Chondrocyte (in vitro differentiated cells): ENCODE measurements at regions not wholly inside any gene's neighbourhood (a gene's known extent, or its start where the extent isn't known, plus 50 kb on each side); places are given as distances from the start of the nearest gene placed in this dataset.

Experiments used
- DNase-seq: peaks from one replicate; pipeline ENCODE4 v3.0.0; 2021; ENCODE audit warnings: mixed read lengths, low spot score
- H3K27ac Mint-ChIP-seq: one replicate; pipeline ENCODE4 v1.8.0; 2021; ENCODE audit warnings: mild to moderate bottlenecking, moderate library complexity, mixed read lengths; ENCODE audit not compliant: unreplicated experiment
- H3K27me3 Mint-ChIP-seq: 2 replicates; pipeline ENCODE4 v1.8.0; 2021; ENCODE audit warnings: low read depth, mixed read lengths
- H3K36me3 Mint-ChIP-seq: 2 replicates; pipeline ENCODE4 v1.8.0; 2021; ENCODE audit warnings: low read depth, mixed read lengths
- H3K4me1 Mint-ChIP-seq: 2 replicates; pipeline ENCODE4 v1.8.0; 2021; ENCODE audit warnings: low read depth, mild to moderate bottlenecking, mixed read lengths
- H3K4me3 Mint-ChIP-seq: one replicate; pipeline ENCODE4 v1.8.0; 2021; ENCODE audit warnings: mild to moderate bottlenecking, moderate library complexity, mixed read lengths; ENCODE audit not compliant: unreplicated experiment
- H3K9me3 Mint-ChIP-seq: 2 replicates; pipeline ENCODE4 v1.8.0; 2021; ENCODE audit warnings: low read depth, mixed read lengths
- CTCF ChIP-seq: fragments of 200-600 bp; sonication (generic); IDR thresholded peaks from 2 replicates; pipeline ENCODE4 v1.5.0; 2021; ENCODE audit warnings: antibody characterized with exemption, mild to moderate bottlenecking, moderate library complexity

DNA sequence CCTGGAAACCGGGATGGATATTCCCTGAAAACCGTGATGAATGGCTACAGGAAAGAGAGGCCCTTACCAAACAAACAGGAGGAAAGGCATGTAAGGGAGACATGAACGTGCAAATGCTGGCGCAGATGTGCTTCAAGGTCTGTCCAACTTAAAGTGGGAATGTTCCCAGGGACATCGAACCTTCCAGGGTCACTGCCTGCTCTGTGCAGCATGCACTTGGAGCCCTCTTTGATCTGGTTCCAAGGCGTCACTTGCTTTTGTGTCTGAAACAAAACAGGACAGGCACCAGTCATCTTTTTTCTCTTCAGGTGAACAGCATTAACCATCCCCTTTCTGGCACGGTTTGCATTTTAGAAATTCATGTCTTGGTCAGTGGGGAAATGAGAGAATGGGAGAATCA lies 479.4 kb downstream of the RASEF start:
- no peak for DNase-seq
- no peaks in the 10 kb centered on the region for H3K36me3 Mint-ChIP-seq
- no peak for TF ChIP-seq CTCF
- no peak overlapping the region for H3K27ac Mint-ChIP-seq
- H3K4me3 Mint-ChIP-seq = no peak overlapping the region
- H3K4me1 Mint-ChIP-seq = peaks cover 7% of the 10 kb centered on the region
- H3K27me3 Mint-ChIP-seq = no peaks in the 10 kb centered on the region
- H3K9me3 Mint-ChIP-seq = peaks cover 4% of the 10 kb centered on the region

DNA sequence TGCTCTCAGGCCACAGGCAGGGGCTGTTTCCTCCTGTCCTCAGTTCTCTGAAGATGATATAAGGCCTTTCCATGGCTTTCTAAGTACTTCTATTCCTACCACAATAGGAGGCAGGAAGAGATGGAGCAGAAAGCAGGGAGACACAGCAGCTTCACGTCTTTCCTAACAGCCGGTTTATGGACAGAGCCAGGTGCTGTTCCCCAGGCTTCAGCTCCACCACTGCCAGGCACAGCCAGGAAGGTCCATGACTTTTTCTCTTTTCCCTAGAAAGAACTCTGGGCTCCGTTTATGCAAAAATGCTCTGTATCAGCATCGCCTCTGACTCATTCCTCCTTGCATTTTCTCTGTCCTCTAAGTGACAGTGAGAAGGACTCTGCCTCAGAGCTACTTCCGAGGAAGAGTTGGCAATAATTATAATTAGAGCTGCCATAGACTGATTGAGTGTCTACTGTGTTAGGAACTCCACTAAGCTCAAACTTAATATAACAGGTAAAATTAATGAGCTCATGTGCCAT lies 478.5 kb downstream of the RASEF start:
- DNase-seq = no peak
- Mint-ChIP-seq H3K27ac (no peak overlapping the region), H3K4me3 (no peak overlapping the region), H3K36me3 (no peaks in the 10 kb centered on the region), H3K27me3 (no peaks in the 10 kb centered on the region), H3K4me1 (peaks cover 7% of the 10 kb centered on the region), H3K9me3 (peaks cover 2% of the 10 kb centered on the region)
- no peak for TF ChIP-seq CTCF

GRCh38 chr9:82586918-82587356 lies 476.0 kb downstream of the RASEF start:
- no peak for DNase-seq
- Mint-ChIP-seq H3K27me3 (no peaks in the 10 kb centered on the region), H3K4me1 (no peaks in the 10 kb centered on the region), H3K36me3 (no peaks in the 10 kb centered on the region), H3K9me3 (no peaks in the 10 kb centered on the region), H3K27ac (no peak overlapping the region), H3K4me3 (no peak overlapping the region)
- no peak for TF ChIP-seq CTCF

- TF ChIP-seq CTCF = no peak
- no peaks in the 10 kb centered on the region for H3K27me3 Mint-ChIP-seq
- H3K27ac Mint-ChIP-seq = no peak overlapping the region
- H3K4me3 Mint-ChIP-seq = no peak overlapping the region
- H3K4me1 Mint-ChIP-seq = no peaks in the 10 kb centered on the region
- DNase-seq = no peak
- H3K36me3 Mint-ChIP-seq = no peaks in the 10 kb centered on the region
- no peaks in the 10 kb centered on the region for H3K9me3 Mint-ChIP-seq
Measured at GRCh38 chr9:82588301-82589180, 474.4 kb downstream of the RASEF start.

GRCh38 chr9:82590845-82591244 lies 472.1 kb downstream of the RASEF start:
- TF ChIP-seq CTCF = no peak
- no peak overlapping the region for H3K27ac Mint-ChIP-seq
- no peak overlapping the region for H3K4me3 Mint-ChIP-seq

More at GRCh38 chr9:82590845-82591244, 472.1 kb downstream of the RASEF start:
- Mint-ChIP-seq H3K36me3 (no peaks in the 10 kb centered on the region), H3K9me3 (no peaks in the 10 kb centered on the region), H3K4me1 (no peaks in the 10 kb centered on the region), H3K27me3 (no peaks in the 10 kb centered on the region)
- DNase-seq = no peak
